IMR-90 (cell line): ENCODE measurements at regions not wholly inside any gene's neighbourhood (a gene's known extent, or its start where the extent isn't known, plus 50 kb on each side); places are given as distances from the start of the nearest gene placed in this dataset.
A peak's percentile ranks its signal among the peaks of the same experiment; 100 is the strongest.

Experiments used
- ATAC-seq: fragments of 200-7000 bp; cut with Tn5 transposase; 2 replicates; pipeline ENCODE4 v1.9.1; 2020; ENCODE audit warnings: low read depth, mild to moderate bottlenecking, moderate library complexity
- BruUV-seq: library from RNA; stranded (reverse); fragments of 400-500 nt; replicated peaks from 2 replicates; lab custom pipeline; 2021; lab: Mats Ljungman, UMichigan
- CTCF ChIA-PET: fragments of 300-600 bp; formaldehyde crosslinking; extraction: SDS; loops from one replicate; lab custom pipeline; 2021; ENCODE audit warnings: antibody characterized with exemption; lab: Yijun Ruan, JAX
- POLR2A ChIA-PET: fragments of 300-600 bp; sonication (Branson Sonifier 250); formaldehyde crosslinking; loops from one replicate; lab custom pipeline; 2022; ENCODE audit warnings: antibody characterized with exemption; ENCODE audit not compliant: unreplicated experiment; lab: Charles Lee
- DNase-seq: peaks from one replicate; pipeline ENCODE4 v3.0.0; 2013
- H2AFZ ChIP-seq: replicated peaks from 2 replicates; pipeline ENCODE3; 2013; ENCODE audit warnings: low read length, mild to moderate bottlenecking; ENCODE audit not compliant: poor library complexity
- H2AK5ac ChIP-seq: 2 replicates; pipeline ENCODE4 v1.6.1; 2013; ENCODE audit warnings: low read depth, low read length, inconsistent platforms
- H2AK9ac ChIP-seq: replicated peaks from 2 replicates; pipeline ENCODE3; 2013; ENCODE audit warnings: mild to moderate bottlenecking, low read depth, low read length, moderate library complexity; ENCODE audit not compliant: poor library complexity
- H2BK120ac ChIP-seq: 2 replicates; pipeline ENCODE4 v1.6.1; 2013; ENCODE audit warnings: low read depth, low read length, inconsistent platforms
- H2BK15ac ChIP-seq: 3 replicates; pipeline ENCODE4 v1.6.1; 2013; ENCODE audit warnings: low read depth, low read length, inconsistent platforms
- H2BK20ac ChIP-seq: 2 replicates; pipeline ENCODE4 v1.6.1; 2013; ENCODE audit warnings: low read depth, mild to moderate bottlenecking, inconsistent platforms, low read length, moderate library complexity
- H2BK5ac ChIP-seq: 2 replicates; pipeline ENCODE4 v1.6.1; 2013; ENCODE audit warnings: mild to moderate bottlenecking, low read depth, low read length, inconsistent platforms; ENCODE audit not compliant: poor library complexity, severe bottlenecking
- H3K14ac ChIP-seq: replicated peaks from 2 replicates; pipeline ENCODE4 v1.6.1; 2013; ENCODE audit warnings: low read depth, low read length, inconsistent platforms
- H3K18ac ChIP-seq: 2 replicates; pipeline ENCODE4 v1.6.1; 2013; ENCODE audit warnings: low read depth, low read length, control low read depth
- H3K23ac ChIP-seq: 2 replicates; pipeline ENCODE4 v1.6.1; 2013; ENCODE audit warnings: low read depth, low read length, inconsistent platforms
- H3K27ac ChIP-seq: 2 replicates; pipeline ENCODE4 v1.5.1; 2013; ENCODE audit warnings: mild to moderate bottlenecking, control low read depth, low read length; ENCODE audit not compliant: insufficient read depth
- H3K27me3 ChIP-seq: 2 replicates; pipeline ENCODE4 v1.6.1; 2013; ENCODE audit warnings: low read length; ENCODE audit not compliant: control insufficient read depth, insufficient read depth
- H3K36me3 ChIP-seq: 2 replicates; pipeline ENCODE4 v1.6.1; 2013; ENCODE audit warnings: low read length, mixed read lengths; ENCODE audit not compliant: control insufficient read depth, insufficient read depth
- H3K4ac ChIP-seq: 2 replicates; pipeline ENCODE4 v1.6.1; 2013; ENCODE audit warnings: low read depth, low read length, inconsistent platforms
- H3K4me1 ChIP-seq: 2 replicates; pipeline ENCODE4 v1.6.1; 2013; ENCODE audit warnings: low read length, mixed read lengths; ENCODE audit not compliant: control insufficient read depth, insufficient read depth
- H3K4me2 ChIP-seq: 2 replicates; pipeline ENCODE4 v1.6.1; 2013; ENCODE audit warnings: low read depth, mild to moderate bottlenecking, control low read depth, low read length, moderate library complexity
- H3K4me3 ChIP-seq: 2 replicates; pipeline ENCODE4 v1.5.1; 2013; ENCODE audit warnings: low read depth, mild to moderate bottlenecking, control low read depth, low read length, moderate library complexity; ENCODE audit not compliant: insufficient read depth
- H3K56ac ChIP-seq: 2 replicates; pipeline ENCODE4 v1.6.1; 2013; ENCODE audit warnings: low read length, inconsistent platforms; ENCODE audit not compliant: insufficient read depth; ENCODE audit errors: extremely low read depth
- H3K79me1 ChIP-seq, 2 experiments: 2 replicates each; pipeline ENCODE4 v1.6.1; 2013; ENCODE audit warnings: low read length in 2 of 2, inconsistent platforms in 1 of 2, low read depth in 1 of 2
- H3K9ac ChIP-seq: 2 replicates; pipeline ENCODE4 v1.6.1; 2013; ENCODE audit warnings: low read depth, low read length, control low read depth
- H3K9me1 ChIP-seq: 2 replicates; pipeline ENCODE4 v1.6.1; 2013; ENCODE audit warnings: low read length, inconsistent platforms; ENCODE audit not compliant: insufficient read depth
- H3K9me3 ChIP-seq: 2 replicates; pipeline ENCODE4 v1.6.1; 2013; ENCODE audit warnings: low read length; ENCODE audit not compliant: control insufficient read depth, insufficient read depth
- H4K20me1 ChIP-seq: 2 replicates; pipeline ENCODE4 v1.6.1; 2013; ENCODE audit warnings: low read length, inconsistent platforms; ENCODE audit not compliant: insufficient read depth
- H4K5ac ChIP-seq: 2 replicates; pipeline ENCODE4 v1.6.1; 2013; ENCODE audit warnings: mild to moderate bottlenecking, low read depth, low read length, control low read depth
- H4K8ac ChIP-seq, 2 experiments: 2 replicates each; pipeline ENCODE4 v1.6.1; 2013; ENCODE audit warnings: low read depth in 2 of 2, low read length in 2 of 2, control low read depth in 1 of 2, inconsistent platforms in 1 of 2
- H4K91ac ChIP-seq: 2 replicates; pipeline ENCODE4 v1.6.1; 2013; ENCODE audit warnings: low read depth, low read length, inconsistent platforms; ENCODE audit not compliant: insufficient read depth
- BHLHE40 ChIP-seq: fragments of 150-350 bp; IDR thresholded peaks from 2 replicates; pipeline ENCODE4 v1.6.1; 2016; ENCODE audit warnings: mild to moderate bottlenecking, low read depth, low read length
- CEBPB ChIP-seq: IDR thresholded peaks from 2 replicates; pipeline ENCODE4 v1.6.1; 2012; ENCODE audit warnings: low read depth, low read length, improper control_type of control experiment
- CHD1 ChIP-seq: IDR thresholded peaks from 2 replicates; pipeline ENCODE4 v1.6.1; 2012; ENCODE audit warnings: low read depth, low read length, improper control_type of control experiment
- ELK1 ChIP-seq: fragments of 150-350 bp; IDR thresholded peaks from 2 replicates; pipeline ENCODE4 v1.6.1; 2016; ENCODE audit warnings: low read depth, mild to moderate bottlenecking, low read length, moderate library complexity, borderline replicate concordance
- NFE2L2 ChIP-seq: fragments of 150-350 bp; IDR thresholded peaks from 2 replicates; pipeline ENCODE4 v1.6.1; 2016; ENCODE audit warnings: low read depth, mild to moderate bottlenecking, low read length
- RAD21 ChIP-seq: IDR thresholded peaks from 2 replicates; pipeline ENCODE4 v1.6.1; 2012; ENCODE audit warnings: low read length, improper control_type of control experiment
- RFX5 ChIP-seq: IDR thresholded peaks from 2 replicates; pipeline ENCODE4 v1.8.0; 2012; ENCODE audit warnings: low read depth, mild to moderate bottlenecking, low read length, moderate library complexity
- SMC3 ChIP-seq: fragments of 150-350 bp; IDR thresholded peaks from 2 replicates; pipeline ENCODE4 v1.6.1; 2016; ENCODE audit warnings: low read depth, mild to moderate bottlenecking, antibody characterized with exemption, low read length, moderate library complexity
- WGBS, 2 experiments: methylation state at CpG; one replicate each; pipeline versions ENCODE4 v1.1.5 to v1.1.7; 2013; ENCODE audit warnings: missing lambda C conversion rate in 2 of 2; ENCODE audit not compliant: insufficient read length in 1 of 2; ENCODE audit errors: extremely low coverage in 2 of 2; 5-methylcytosine and 5-hydroxymethylcytosine counted together
- dilution Hi-C: fragments of 300-500 bp; cut with HindIII; formaldehyde crosslinking; loops from one replicate; pipeline ENCODE4 v1.14.3; 2018; ENCODE audit warnings: low sequenced_read_pairs; ENCODE audit not compliant: unreplicated experiment
- in situ Hi-C: fragments of 300-500 bp; cut with MboI; formaldehyde crosslinking; loops from 3 replicates; pipeline ENCODE4 v1.14.3; 2019; ENCODE audit warnings: low sequenced_read_pairs, inconsistent platforms, mixed read lengths
- intact Hi-C: fragments of 100-400 bp; cut with micrococcal nuclease; formaldehyde crosslinking; loops from 2 replicates; pipeline ENCODE4 v1.10.0; 2022

GRCh38 chr9:16082796-16083195 is 530.0 kb downstream of the CCDC171 start:
- peak; percentile 57 for DNase-seq
- no peak overlapping the region for H3K4me2 ChIP-seq
- no CpG with 5 or more reads among the region's 1 CpG for WGBS, 2 experiments
- H2AK9ac ChIP-seq = no peak overlapping the region
- no peak overlapping the region for H3K4me3 ChIP-seq
- H4K8ac ChIP-seq = no peak overlapping the region
- H2AK5ac ChIP-seq = no peak overlapping the region
- no peak overlapping the region for H4K5ac ChIP-seq
- H2AFZ ChIP-seq = no peak overlapping the region
- H3K36me3 ChIP-seq = no peaks in the 10 kb centered on the region
- no peak overlapping the region for H2BK20ac ChIP-seq
- no peaks in the 10 kb centered on the region for H3K9me3 ChIP-seq
- no peak overlapping the region for H3K4ac ChIP-seq
- H3K4me1 ChIP-seq = no peaks in the 10 kb centered on the region
- dilution Hi-C loops = no loop called here
- TF ChIP-seq NFE2L2 (no peak), RAD21 (no peak), ELK1 (no peak), SMC3 (no peak), RFX5 (no peak), BHLHE40 (no peak), CHD1 (no peak), CEBPB (no peak)
- H3K14ac ChIP-seq = no peak overlapping the region
- H3K18ac ChIP-seq = no peak overlapping the region
- no peak overlapping the region for H3K56ac ChIP-seq
- H3K27me3 ChIP-seq = no peaks in the 10 kb centered on the region
- BruUV-seq = no TSS peak
- ChIA-PET CTCF (no interaction called here), POLR2A (no interaction called here)
- intact Hi-C loops = no loop called here
- no peak overlapping the region for H2BK120ac ChIP-seq
- no peak overlapping the region for H2BK5ac ChIP-seq
- H2BK15ac ChIP-seq = no peak overlapping the region
- in situ Hi-C loops = no loop called here
- no peak overlapping the region for H3K27ac ChIP-seq
- no peaks in the 10 kb centered on the region for H3K79me1 ChIP-seq
- H4K91ac ChIP-seq = no peak overlapping the region
- H3K9me1 ChIP-seq = no peaks in the 10 kb centered on the region
- no peak for ATAC-seq
- no peaks in the 10 kb centered on the region for H4K20me1 ChIP-seq
- H3K9ac ChIP-seq = no peak overlapping the region
- H3K23ac ChIP-seq = no peak overlapping the region
